H1 (cell line): ENCODE measurements at regions not wholly inside any gene's neighbourhood (a gene's known extent, or its start where the extent isn't known, plus 50 kb on each side); places are given as distances from the start of the nearest gene placed in this dataset.

Experiments used
- EZH2 ChIP-seq: fragments of 200-600 bp; sonication (generic); IDR thresholded peaks from 2 replicates; pipeline ENCODE4 v1.7.1; 2012; ENCODE audit warnings: low read depth, mild to moderate bottlenecking, moderate library complexity, low read length, inconsistent platforms; ENCODE audit not compliant: severe bottlenecking
- PHF8 ChIP-seq: fragments of 200-600 bp; sonication (generic); conservative IDR thresholded peaks from 2 replicates; pipeline ENCODE4 v1.7.1; 2012; ENCODE audit warnings: low read depth, mild to moderate bottlenecking, inconsistent platforms, low read length, moderate library complexity
- SRF ChIP-seq: IDR thresholded peaks from 2 replicates; pipeline ENCODE4 v1.6.1; 2011; ENCODE audit warnings: mild to moderate bottlenecking, low read depth, low read length, moderate library complexity

- TF ChIP-seq SRF (no peak), EZH2 (no peak), PHF8 (no peak)
Measured at GRCh38 chr2:53535234-53535840, 232.3 kb upstream of the CHAC2 start (continued).
